ENCODE measurements at regions not wholly inside any gene's neighbourhood (a gene's known extent, or its start where the extent isn't known, plus 50 kb on each side); places are given as distances from the start of the nearest gene placed in this dataset.

DNA sequence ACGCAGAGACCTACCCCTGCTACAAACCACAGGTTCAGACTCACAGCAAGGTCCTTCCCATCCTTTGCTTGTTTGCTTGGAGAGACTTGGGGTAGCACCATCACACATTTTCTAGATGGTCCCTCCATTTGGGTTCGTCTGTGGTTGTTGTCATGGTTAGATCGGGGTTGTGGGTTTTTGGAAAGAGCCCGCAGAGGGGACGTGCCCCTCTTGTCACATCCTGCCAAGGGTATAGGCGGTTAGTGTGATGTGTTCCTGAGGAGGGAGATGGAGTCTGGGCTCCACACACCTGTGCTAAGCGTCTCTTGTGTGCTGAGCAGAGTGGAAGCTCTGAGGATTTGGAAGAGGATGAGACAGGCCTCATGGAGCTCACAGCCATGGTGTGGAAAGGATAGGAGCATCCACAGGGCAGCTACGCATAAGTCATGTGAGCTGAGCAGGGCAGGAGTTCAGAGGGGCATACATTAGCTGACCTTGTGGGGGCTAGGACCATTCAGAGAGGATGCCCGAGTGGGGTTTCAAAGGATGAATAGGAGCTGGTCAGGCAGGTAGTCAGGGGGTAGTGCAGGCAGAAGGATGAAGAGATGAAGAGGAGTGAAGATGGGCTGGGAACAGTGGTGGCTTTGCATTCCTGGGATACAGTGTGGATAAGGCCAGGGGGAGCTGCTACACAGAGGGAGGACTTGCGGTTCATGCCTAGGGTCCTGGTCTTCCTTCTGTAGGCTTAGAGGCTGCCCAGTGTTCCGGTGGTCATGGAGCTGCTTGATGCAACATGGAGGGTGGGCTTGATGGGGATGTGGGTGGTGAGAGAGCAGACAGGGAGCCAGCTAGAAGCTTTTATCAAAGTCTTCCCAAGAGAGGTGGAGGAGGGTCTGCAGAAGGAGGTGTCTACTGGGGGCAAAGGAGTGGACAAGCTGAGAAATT lies 62.9 kb downstream of the ACKR3 start:
- no peak overlapping the region for H3K27ac ChIP-seq
- H3K4me3 ChIP-seq, result no peak overlapping the region
- TF ChIP-seq CTCF (IDR thresholded peaks at IDR 0.05), result no peak
- no peaks in the 10 kb centered on the region for H3K27me3 ChIP-seq (ENCODE audit: low read depth)
- H3K9me3 ChIP-seq, result no peaks in the 10 kb centered on the region
- no peak for DNase-seq
- intact Hi-C loops (cut with DNase I), result no loop called here
- H3K4me1 ChIP-seq, result no peaks in the 10 kb centered on the region
- H3K36me3 ChIP-seq, result no peaks in the 10 kb centered on the region
- ATAC-seq, result no peak

DNA sequence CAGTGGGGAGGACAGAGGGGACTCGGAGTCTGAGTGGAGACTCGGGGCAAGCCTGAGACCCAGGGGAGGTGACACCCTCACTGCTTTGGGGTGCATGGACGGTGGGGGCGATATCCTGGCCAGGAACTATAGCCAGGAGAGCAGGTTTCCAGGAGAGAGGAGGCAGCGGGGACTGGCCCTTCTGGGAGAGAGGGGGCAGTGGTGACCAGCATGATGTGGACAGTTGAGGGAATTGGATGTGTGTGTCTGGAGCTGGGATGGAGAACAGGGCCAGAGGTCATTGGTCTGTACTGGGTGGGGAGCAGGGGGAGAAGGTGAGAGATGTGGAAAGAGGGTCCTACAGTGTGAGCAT lies 63.6 kb downstream of the ACKR3 start:
- H3K27me3 ChIP-seq (ENCODE audit: low read depth), result no peaks in the 10 kb centered on the region
- H3K36me3 ChIP-seq, result no peaks in the 10 kb centered on the region
- no peaks in the 10 kb centered on the region for H3K9me3 ChIP-seq
- TF ChIP-seq CTCF (IDR thresholded peaks at IDR 0.05), result no peak
- no peak for ATAC-seq
- no peak overlapping the region for H3K27ac ChIP-seq
- intact Hi-C loops (cut with DNase I), result no loop called here
- no peak overlapping the region for H3K4me3 ChIP-seq
- no peak for DNase-seq
- no peaks in the 10 kb centered on the region for H3K4me1 ChIP-seq

- TF ChIP-seq CTCF (IDR thresholded peaks at IDR 0.05), result no peak
- no peak overlapping the region for H3K27ac ChIP-seq
- intact Hi-C loops (cut with DNase I), result no loop called here
- DNase-seq, result no peak
- H3K4me3 ChIP-seq, result no peak overlapping the region
- no peaks in the 10 kb centered on the region for H3K9me3 ChIP-seq
- H3K4me1 ChIP-seq, result no peaks in the 10 kb centered on the region
- H3K36me3 ChIP-seq, result no peaks in the 10 kb centered on the region
- ATAC-seq, result no peak
- no peaks in the 10 kb centered on the region for H3K27me3 ChIP-seq (ENCODE audit: low read depth)
Observed at GRCh38 chr2:236633775-236634560, 64.3 kb downstream of the ACKR3 start.

GRCh38 chr2:236636261-236636660 lies 66.6 kb downstream of the ACKR3 start:
- H3K9me3 ChIP-seq, result no peaks in the 10 kb centered on the region
- no peak for ATAC-seq
- H3K36me3 ChIP-seq, result no peaks in the 10 kb centered on the region
- no peak for DNase-seq
- intact Hi-C loops (cut with DNase I), result no loop called here
- no peaks in the 10 kb centered on the region for H3K4me1 ChIP-seq
- no peak for TF ChIP-seq CTCF (IDR thresholded peaks at IDR 0.05)
- no peak overlapping the region for H3K4me3 ChIP-seq
- no peak overlapping the region for H3K27ac ChIP-seq
- H3K27me3 ChIP-seq (ENCODE audit: low read depth), result no peaks in the 10 kb centered on the region

- DNase-seq (no peak), ATAC-seq (no peak)
- H3K4me1 ChIP-seq, result no peaks in the 10 kb centered on the region
- H3K9me3 ChIP-seq, result no peaks in the 10 kb centered on the region
- no peaks in the 10 kb centered on the region for H3K36me3 ChIP-seq
- no peak overlapping the region for H3K27ac ChIP-seq
- H3K4me3 ChIP-seq, result no peak overlapping the region
- no peaks in the 10 kb centered on the region for H3K27me3 ChIP-seq (ENCODE audit: low read depth)
- intact Hi-C loops (cut with DNase I), result no loop called here
- TF ChIP-seq CTCF (IDR thresholded peaks at IDR 0.05), result no peak
Observed at GRCh38 chr2:236636714-236637470, 67.3 kb downstream of the ACKR3 start.

Measured in lower lobe of right lung (tissue), 2 donors.